ENCODE measurements at regions not wholly inside any gene's neighbourhood (a gene's known extent, or its start where the extent isn't known, plus 50 kb on each side); places are given as distances from the start of the nearest gene placed in this dataset.

GRCh38 chr16:86975445-86975844, 341.7 kb downstream of the C16orf95 start (continued):
- TF ChIP-seq, protein P1, sequence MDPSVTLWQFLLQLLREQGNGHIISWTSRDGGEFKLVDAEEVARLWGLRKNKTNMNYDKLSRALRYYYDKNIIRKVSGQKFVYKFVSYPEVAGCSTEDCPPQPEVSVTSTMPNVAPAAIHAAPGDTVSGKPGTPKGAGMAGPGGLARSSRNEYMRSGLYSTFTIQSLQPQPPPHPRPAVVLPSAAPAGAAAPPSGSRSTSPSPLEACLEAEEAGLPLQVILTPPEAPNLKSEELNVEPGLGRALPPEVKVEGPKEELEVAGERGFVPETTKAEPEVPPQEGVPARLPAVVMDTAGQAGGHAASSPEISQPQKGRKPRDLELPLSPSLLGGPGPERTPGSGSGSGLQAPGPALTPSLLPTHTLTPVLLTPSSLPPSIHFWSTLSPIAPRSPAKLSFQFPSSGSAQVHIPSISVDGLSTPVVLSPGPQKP (IDR thresholded peaks at IDR 0.05; ENCODE audit: low read depth, low read length): no peak
- no peak for TF ChIP-seq MXI1 (IDR thresholded peaks at IDR 0.05; ENCODE audit: low read depth, low read length)
- 0 out of 4 replicates have a peak, but pooled peaks of 1 of the 2 experiments have one; percentile 43 for TF ChIP-seq SRF (IDR thresholded peaks at IDR 0.05; ENCODE audit: low read depth in 2 of 2, low read length in 2 of 2)
- no peak for TF ChIP-seq POLR2AphosphoS5 (IDR thresholded peaks at IDR 0.05; ENCODE audit: low read length)
- no peak for TF ChIP-seq ETV6 (conservative IDR thresholded peaks at IDR 0.05 in 1 of 2, IDR thresholded peaks at IDR 0.05 in 1 of 2; ENCODE audit: borderline replicate concordance in 1 of 2, low read depth in 1 of 2)
- peak; percentile 61 for TF ChIP-seq RAD51 (IDR thresholded peaks at IDR 0.05)
- TF ChIP-seq SUPT20H (IDR thresholded peaks at IDR 0.05; ENCODE audit: borderline replicate concordance, control insufficient read depth, low read depth, low read length): no peak
- no peak for TF ChIP-seq CHD1 (IDR thresholded peaks at IDR 0.05; ENCODE audit: low read depth, low read length)
- TF ChIP-seq, protein P2, sequence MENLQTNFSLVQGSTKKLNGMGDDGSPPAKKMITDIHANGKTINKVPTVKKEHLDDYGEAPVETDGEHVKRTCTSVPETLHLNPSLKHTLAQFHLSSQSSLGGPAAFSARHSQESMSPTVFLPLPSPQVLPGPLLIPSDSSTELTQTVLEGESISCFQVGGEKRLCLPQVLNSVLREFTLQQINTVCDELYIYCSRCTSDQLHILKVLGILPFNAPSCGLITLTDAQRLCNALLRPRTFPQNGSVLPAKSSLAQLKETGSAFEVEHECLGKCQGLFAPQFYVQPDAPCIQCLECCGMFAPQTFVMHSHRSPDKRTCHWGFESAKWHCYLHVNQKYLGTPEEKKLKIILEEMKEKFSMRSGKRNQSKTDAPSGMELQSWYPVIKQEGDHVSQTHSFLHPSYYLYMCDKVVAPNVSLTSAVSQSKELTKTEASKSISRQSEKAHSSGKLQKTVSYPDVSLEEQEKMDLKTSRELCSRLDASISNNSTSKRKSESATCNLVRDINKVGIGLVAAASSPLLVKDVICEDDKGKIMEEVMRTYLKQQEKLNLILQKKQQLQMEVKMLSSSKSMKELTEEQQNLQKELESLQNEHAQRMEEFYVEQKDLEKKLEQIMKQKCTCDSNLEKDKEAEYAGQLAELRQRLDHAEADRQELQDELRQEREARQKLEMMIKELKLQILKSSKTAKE (IDR thresholded peaks at IDR 0.05; ENCODE audit: low read depth, poor library complexity, severe bottlenecking): no peak
- TF ChIP-seq RB1 (IDR thresholded peaks at IDR 0.05; ENCODE audit: borderline replicate concordance): no peak
- TF ChIP-seq, protein P3, sequence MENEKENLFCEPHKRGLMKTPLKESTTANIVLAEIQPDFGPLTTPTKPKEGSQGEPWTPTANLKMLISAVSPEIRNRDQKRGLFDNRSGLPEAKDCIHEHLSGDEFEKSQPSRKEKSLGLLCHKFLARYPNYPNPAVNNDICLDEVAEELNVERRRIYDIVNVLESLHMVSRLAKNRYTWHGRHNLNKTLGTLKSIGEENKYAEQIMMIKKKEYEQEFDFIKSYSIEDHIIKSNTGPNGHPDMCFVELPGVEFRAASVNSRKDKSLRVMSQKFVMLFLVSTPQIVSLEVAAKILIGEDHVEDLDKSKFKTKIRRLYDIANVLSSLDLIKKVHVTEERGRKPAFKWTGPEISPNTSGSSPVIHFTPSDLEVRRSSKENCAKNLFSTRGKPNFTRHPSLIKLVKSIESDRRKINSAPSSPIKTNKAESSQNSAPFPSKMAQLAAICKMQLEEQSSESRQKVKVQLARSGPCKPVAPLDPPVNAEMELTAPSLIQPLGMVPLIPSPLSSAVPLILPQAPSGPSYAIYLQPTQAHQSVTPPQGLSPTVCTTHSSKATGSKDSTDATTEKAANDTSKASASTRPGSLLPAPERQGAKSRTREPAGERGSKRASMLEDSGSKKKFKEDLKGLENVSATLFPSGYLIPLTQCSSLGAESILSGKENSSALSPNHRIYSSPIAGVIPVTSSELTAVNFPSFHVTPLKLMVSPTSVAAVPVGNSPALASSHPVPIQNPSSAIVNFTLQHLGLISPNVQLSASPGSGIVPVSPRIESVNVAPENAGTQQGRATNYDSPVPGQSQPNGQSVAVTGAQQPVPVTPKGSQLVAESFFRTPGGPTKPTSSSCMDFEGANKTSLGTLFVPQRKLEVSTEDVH (IDR thresholded peaks at IDR 0.05; ENCODE audit: low read depth, partially characterized antibody): no peak
- no peak for TF ChIP-seq HDAC2 (IDR thresholded peaks at IDR 0.05)
